ENCODE measurements at regions not wholly inside any gene's neighbourhood (a gene's known extent, or its start where the extent isn't known, plus 50 kb on each side); places are given as distances from the start of the nearest gene placed in this dataset.
"Not testable (repeated sequence)": the region's sequence is repeated elsewhere in the genome, so short reads cannot be mapped to it uniquely, and the experiment has no call there.

DNA sequence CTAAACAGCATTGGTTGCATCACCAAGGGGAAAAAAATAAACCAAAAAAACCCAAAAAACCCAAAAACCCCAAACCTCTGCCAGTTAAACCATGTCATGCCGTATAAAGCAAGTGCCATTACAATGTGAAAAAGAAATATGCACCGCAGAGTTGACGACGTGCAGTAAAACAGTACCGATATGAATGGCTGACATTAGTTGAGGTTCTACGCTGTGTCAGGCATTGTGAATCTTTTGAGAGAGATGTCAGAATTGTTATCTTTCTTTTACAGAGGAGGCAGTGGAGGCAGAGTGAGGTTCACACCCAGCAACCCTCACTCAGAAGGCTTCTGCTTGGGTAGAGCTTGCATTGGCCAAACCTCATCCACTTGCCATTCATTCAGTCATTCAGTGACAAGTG is 306.5 kb upstream of the PLGLB2 start:
- not testable (repeated sequence) for TF ChIP-seq ESRRG (CRISPR knock-in tag; IDR thresholded peaks at IDR 0.05); ZFP30 (CRISPR knock-in tag; IDR thresholded peaks at IDR 0.05); PATZ1 (CRISPR knock-in tag; IDR thresholded peaks at IDR 0.05; ENCODE audit: borderline replicate concordance); SNAI2 (CRISPR knock-in tag; IDR thresholded peaks at IDR 0.05)

All from SK-N-SH treated with all-trans-retinoic acid at 6 μM for 48 hours (cell line).